Right atrium auricular region (tissue), 2 donors: ENCODE measurements at regions not wholly inside any gene's neighbourhood (a gene's known extent, or its start where the extent isn't known, plus 50 kb on each side); places are given as distances from the start of the nearest gene placed in this dataset.

Experiments
- DNase-seq: peaks from one replicate; pipeline ENCODE4 v3.0.0-alpha.2; 2019; ENCODE audit warnings: low spot score
- H3K27ac ChIP-seq, 2 donors: fragments of 200-600 bp; sonication (generic); 1 replicate in 1 of 2; 2 replicates in 1 of 2; pipeline ENCODE4 v1.5.1; 2016 to 2019
- H3K27me3 ChIP-seq, 2 donors: fragments of 200-600 bp; sonication (generic); one replicate each; pipeline versions ENCODE4 v1.5.1 to v1.6.0; 2017 to 2019
- H3K36me3 ChIP-seq: fragments of 200-600 bp; sonication (generic); one replicate; pipeline ENCODE4 v1.5.1; 2016
- H3K4me1 ChIP-seq, 2 donors: fragments of 200-600 bp; sonication (generic); one replicate each; pipeline versions ENCODE4 v1.5.1 to v1.6.0; 2017 to 2019
- H3K4me3 ChIP-seq, 2 donors: fragments of 200-600 bp; sonication (generic); 1 replicate in 1 of 2; 2 replicates in 1 of 2; pipeline ENCODE4 v1.5.1; 2017 to 2019; ENCODE audit warnings: mild to moderate bottlenecking in 1 of 2, moderate library complexity in 1 of 2
- H3K9me3 ChIP-seq, 2 donors: fragments of 200-600 bp; sonication (generic); one replicate each; pipeline ENCODE4 v1.5.1; 2019
- TF ChIP-seq, protein P1 (sequence below), 2 donors: fragments of 200-600 bp; sonication (generic); IDR thresholded peaks; one replicate each; pipeline ENCODE4 v1.5.1; 2019; ENCODE audit warnings: antibody characterized with exemption in 2 of 2

DNA sequence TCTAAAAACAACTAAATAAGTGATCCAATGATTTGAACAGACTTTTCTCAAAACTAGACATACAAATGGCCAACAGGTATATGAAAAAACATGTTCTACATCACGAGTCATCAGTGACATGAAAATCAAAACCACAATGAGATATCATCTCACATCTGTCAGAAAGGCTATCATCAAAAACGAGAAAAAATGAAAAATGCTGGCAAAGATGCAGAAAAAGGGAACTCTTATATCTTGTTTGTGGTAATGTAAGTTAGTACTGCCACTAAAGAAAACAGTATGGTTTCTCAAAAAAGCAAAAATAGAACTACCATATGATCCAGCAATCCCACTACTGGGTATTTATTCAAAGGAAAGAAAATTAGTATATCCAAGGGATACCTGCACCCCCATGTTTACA lies 152.9 kb upstream of the FOXN2 start:
- TF ChIP-seq, protein P1, sequence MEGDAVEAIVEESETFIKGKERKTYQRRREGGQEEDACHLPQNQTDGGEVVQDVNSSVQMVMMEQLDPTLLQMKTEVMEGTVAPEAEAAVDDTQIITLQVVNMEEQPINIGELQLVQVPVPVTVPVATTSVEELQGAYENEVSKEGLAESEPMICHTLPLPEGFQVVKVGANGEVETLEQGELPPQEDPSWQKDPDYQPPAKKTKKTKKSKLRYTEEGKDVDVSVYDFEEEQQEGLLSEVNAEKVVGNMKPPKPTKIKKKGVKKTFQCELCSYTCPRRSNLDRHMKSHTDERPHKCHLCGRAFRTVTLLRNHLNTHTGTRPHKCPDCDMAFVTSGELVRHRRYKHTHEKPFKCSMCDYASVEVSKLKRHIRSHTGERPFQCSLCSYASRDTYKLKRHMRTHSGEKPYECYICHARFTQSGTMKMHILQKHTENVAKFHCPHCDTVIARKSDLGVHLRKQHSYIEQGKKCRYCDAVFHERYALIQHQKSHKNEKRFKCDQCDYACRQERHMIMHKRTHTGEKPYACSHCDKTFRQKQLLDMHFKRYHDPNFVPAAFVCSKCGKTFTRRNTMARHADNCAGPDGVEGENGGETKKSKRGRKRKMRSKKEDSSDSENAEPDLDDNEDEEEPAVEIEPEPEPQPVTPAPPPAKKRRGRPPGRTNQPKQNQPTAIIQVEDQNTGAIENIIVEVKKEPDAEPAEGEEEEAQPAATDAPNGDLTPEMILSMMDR (IDR thresholded peaks at IDR 0.05) = no peak

DNA sequence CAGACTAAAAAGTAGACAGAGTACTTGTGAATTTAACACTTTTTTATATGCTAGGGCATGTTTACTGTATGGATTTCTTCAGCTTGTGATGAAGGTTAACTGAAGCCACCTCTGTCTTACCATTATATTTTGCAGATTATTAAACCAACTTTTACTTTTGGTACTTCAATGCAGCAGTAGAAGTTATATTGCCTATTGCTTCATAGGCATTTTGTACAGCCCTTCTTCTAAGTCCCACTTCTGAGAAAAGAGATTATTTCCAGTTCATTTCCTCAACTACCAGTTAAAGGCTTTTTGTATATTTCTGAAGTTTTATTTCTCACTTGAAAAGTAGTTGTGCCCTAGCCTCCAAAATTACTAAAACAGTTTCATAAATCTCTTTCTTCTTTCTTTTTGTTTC lies 151.7 kb upstream of the FOXN2 start:
- peaks cover 0 to 8% of the 10 kb centered on the region in 2 donors for H3K9me3 ChIP-seq
- TF ChIP-seq, protein P1 (IDR thresholded peaks at IDR 0.05) = no peak
- H3K4me1 ChIP-seq = no peaks in the 10 kb centered on the region
- no peak overlapping the region for H3K27ac ChIP-seq
- no peaks in the 10 kb centered on the region for H3K36me3 ChIP-seq
- no peak for DNase-seq
- no peaks in the 10 kb centered on the region for H3K27me3 ChIP-seq
- no peak overlapping the region for H3K4me3 ChIP-seq

More for the DNA sequence above, 152.9 kb upstream of the FOXN2 start:
- no peaks in the 10 kb centered on the region for H3K36me3 ChIP-seq
- no peaks in the 10 kb centered on the region for H3K27me3 ChIP-seq
- no peak overlapping the region for H3K27ac ChIP-seq
- no peaks in the 10 kb centered on the region for H3K4me1 ChIP-seq
- no peak overlapping the region for H3K4me3 ChIP-seq
- peaks cover 4 to 20% of the 10 kb centered on the region in 2 donors for H3K9me3 ChIP-seq
- DNase-seq = no peak

DNA sequence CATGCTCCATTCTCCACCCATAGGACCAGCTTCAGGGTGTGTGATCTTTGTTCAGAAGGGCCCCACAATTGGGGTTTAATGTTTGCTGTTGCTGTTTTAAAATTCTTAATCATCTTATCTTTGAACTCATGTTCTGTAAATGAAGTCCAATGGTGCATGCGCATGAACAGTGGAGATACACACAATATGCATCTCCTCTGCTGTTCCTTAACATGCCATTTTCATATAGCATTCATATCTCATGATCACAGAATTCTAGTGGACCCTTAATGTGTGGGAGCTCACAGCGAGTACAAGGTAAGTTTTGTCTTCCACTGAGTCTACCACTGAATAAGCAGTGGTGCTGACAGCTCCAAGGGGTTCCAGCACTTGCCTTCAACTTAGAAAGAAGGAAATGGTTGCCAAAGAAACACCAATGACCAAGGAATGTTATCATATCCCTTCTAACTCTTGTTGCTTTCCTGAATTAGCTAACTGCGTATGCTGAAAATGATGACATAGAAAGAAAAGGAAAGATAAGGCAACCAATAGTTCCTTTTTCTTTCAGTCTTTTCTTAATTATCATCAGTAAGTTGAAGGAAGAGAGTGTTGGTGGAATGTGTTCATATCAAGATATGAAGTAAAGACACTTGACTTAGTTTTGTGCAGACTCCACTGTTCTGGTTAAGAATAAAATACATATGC lies 149.3 kb upstream of the FOXN2 start:
- Histone ChIP-seq H3K27me3 (no peaks in the 10 kb centered on the region), H3K36me3 (no peaks in the 10 kb centered on the region)
- TF ChIP-seq, protein P1 (IDR thresholded peaks at IDR 0.05) = no peak

DNA sequence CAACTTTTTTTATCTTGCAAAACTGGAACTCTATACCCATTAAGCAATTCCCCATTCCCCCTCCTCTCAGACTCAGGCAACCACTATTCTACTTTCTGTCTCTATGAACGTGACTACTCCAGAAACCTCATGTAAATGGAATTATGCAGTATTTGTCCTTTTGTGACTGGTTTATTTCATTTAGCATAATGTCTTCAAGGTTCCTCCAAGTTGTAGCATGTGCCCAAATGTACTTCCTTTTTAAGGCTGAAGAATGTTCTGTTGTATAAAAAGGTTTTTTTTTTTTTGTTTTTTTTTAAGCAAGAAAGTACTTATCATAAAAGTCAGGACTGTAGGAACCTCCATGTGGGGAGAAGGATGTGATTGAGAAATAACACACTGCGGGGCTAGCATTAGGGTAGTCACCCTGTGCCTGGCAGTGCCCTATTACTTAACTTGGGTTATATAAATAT lies 145.3 kb upstream of the FOXN2 start:
- H3K4me3 ChIP-seq = no peak overlapping the region
- DNase-seq = no peak
- H3K36me3 ChIP-seq = no peaks in the 10 kb centered on the region
- TF ChIP-seq, protein P1 (IDR thresholded peaks at IDR 0.05) = no peak
- no peak overlapping the region for H3K27ac ChIP-seq
- H3K4me1 ChIP-seq = no peaks in the 10 kb centered on the region
- H3K9me3 ChIP-seq = no peaks in the 10 kb centered on the region
- no peaks in the 10 kb centered on the region for H3K27me3 ChIP-seq

More for the DNA sequence above, 149.3 kb upstream of the FOXN2 start:
- peaks cover 0 to 5% of the 10 kb centered on the region in 2 donors for H3K9me3 ChIP-seq
- H3K4me1 ChIP-seq = no peaks in the 10 kb centered on the region
- DNase-seq = no peak
- H3K27ac ChIP-seq = no peak overlapping the region
- no peak overlapping the region for H3K4me3 ChIP-seq

DNA sequence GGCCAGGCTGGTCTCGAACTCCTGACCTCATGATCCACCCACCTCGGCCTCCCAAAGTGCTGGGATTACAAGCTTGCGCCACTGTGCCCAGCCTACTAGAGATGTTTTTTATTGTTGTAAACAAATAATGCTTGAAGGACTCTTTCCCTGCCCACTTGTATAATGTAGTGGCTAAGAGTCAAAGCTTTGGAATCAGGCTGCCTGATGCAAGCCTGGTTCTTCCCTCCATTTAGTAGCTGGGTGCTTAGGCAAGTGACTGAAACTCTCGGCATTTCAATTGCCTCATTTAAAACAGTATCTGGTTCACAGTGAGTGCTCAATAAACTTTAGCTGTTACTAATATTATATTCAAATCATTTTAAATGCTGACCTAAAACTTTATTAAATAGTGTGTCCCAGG lies 144.2 kb upstream of the FOXN2 start:
- Histone ChIP-seq H3K27ac (no peak overlapping the region), H3K4me3 (no peak overlapping the region), H3K36me3 (no peaks in the 10 kb centered on the region), H3K27me3 (no peaks in the 10 kb centered on the region), H3K4me1 (no peaks in the 10 kb centered on the region), H3K9me3 (no peaks in the 10 kb centered on the region)
- TF ChIP-seq, protein P1 (IDR thresholded peaks at IDR 0.05) = no peak
- DNase-seq = no peak

DNA sequence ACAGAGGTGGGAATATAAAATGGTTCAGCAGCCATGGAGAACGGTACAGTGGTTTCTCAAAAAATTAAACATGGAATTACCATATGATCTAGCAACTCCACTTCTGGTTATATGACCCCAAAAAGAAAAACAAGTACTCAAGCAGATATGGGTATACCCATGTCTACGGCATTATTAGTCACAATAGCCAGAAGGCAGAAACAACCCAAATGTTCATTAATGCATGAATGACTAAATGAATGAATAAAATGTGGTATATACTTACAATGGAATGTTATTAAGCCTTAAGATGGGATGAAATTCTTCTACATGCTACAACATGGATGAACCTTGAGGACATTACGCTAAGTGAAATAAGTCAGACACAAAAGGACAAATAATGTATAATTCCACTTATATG lies 141.3 kb upstream of the FOXN2 start:
- no peak overlapping the region for H3K4me3 ChIP-seq
- no peaks in the 10 kb centered on the region for H3K27me3 ChIP-seq
- no peak for DNase-seq
- H3K27ac ChIP-seq = no peak overlapping the region
- H3K36me3 ChIP-seq = no peaks in the 10 kb centered on the region
- no peaks in the 10 kb centered on the region for H3K9me3 ChIP-seq
- no peaks in the 10 kb centered on the region for H3K4me1 ChIP-seq
- TF ChIP-seq, protein P1 (IDR thresholded peaks at IDR 0.05) = no peak
